ENCODE measurements at regions not wholly inside any gene's neighbourhood (a gene's known extent, or its start where the extent isn't known, plus 50 kb on each side); places are given as distances from the start of the nearest gene placed in this dataset.

DNA sequence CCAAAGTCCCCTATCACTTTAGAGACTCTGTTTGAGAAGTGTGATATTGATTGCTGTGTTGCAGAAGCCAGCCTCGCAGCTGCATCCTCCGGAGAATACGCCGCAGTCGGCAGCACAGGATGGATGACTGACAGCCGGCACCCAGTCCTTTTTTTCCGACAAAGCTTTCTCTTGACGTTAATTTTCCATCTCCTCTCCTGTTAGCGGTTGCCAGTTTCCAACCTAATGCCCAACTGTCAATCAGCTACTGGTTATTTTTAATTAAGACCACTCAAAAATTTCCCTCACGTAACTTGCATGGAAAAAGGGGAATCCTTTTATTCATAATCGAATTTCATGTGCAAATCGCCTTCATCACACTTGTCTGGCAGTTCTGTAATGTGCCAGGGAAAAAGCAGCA is 953.9 kb downstream of the CDH11 start:
- H3K27ac ChIP-seq, result no peak overlapping the region
- no peaks in the 10 kb centered on the region for H3K27me3 ChIP-seq
- no peaks in the 10 kb centered on the region for H3K4me1 ChIP-seq
- TF ChIP-seq CTCF (IDR thresholded peaks at IDR 0.05), result no peak
- no peak overlapping the region for H3K4me3 ChIP-seq
- no peaks in the 10 kb centered on the region for H3K9me3 ChIP-seq
- intact Hi-C loops (cut with DNase I), result no loop called here
- no peak for DNase-seq (ENCODE audit: low spot score in 2 of 2)
- no peaks in the 10 kb centered on the region for H3K36me3 ChIP-seq

DNA sequence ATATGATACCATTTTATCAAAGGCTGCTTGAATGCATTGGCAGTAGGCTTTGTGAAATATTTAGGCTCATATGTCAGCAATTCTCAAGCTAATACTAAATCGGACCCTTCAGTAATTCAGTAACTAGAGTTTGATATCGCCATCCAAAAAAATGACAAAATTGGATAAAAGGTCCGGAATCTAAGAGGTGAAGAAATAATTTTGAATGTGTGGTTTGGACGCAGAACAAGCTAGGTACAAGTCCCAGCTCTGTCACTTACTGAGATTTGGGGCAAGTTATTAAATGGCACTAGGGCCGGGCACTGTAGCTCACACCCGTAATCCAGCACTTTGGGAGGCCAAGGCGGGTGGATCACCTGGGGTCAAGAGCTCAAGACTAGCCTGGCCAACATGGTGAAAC is 956.5 kb downstream of the CDH11 start:
- Histone ChIP-seq H3K27me3 (no peaks in the 10 kb centered on the region), H3K4me1 (no peaks in the 10 kb centered on the region), H3K9me3 (no peaks in the 10 kb centered on the region), H3K4me3 (no peak overlapping the region), H3K36me3 (no peaks in the 10 kb centered on the region), H3K27ac (no peak overlapping the region)
- DNase-seq (ENCODE audit: low spot score in 2 of 2), result no peak
- intact Hi-C loops (cut with DNase I), result no loop called here
- no peak for TF ChIP-seq CTCF (IDR thresholded peaks at IDR 0.05)

DNA sequence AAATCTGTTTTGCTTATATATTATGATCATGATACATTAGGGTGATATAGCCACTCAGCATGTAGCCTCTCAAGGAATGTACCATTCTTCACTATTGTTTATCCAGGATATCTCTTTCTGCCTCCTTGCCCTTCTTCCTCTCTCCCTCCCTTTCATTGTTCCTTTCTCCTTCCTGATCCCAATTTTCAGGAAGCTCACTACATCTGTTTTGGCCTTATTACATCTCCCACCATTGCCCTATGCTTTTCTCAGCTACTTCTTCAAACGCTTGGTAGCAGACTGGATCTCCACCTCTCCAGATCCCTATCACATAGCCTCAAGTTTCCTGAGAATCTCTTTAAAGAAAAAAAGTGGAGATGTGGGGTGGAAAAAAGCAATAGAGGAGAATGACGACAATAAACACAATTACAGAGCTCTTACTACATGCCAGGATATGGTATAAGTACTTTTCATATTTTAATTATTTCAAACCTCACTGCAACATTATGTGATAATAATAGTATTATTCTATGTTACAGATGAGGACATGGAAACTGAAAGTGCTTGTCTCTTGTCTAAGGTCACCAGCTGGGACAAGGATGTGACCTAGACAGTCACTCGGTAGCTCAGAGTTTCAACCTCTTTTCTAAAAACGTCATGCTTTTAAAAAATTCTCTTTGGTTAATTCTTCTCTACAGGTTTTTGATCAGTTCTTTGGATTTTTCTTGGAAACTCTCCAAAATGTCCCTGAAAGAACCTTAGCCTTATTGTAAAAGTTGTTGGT is 959.1 kb downstream of the CDH11 start:
- no peaks in the 10 kb centered on the region for H3K9me3 ChIP-seq
- no peak overlapping the region for H3K4me3 ChIP-seq
- DNase-seq (ENCODE audit: low spot score in 2 of 2), result no peak
- no peaks in the 10 kb centered on the region for H3K27me3 ChIP-seq
- no peaks in the 10 kb centered on the region for H3K4me1 ChIP-seq
- intact Hi-C loops (cut with DNase I), result no loop called here
- no peak overlapping the region for H3K27ac ChIP-seq
- no peaks in the 10 kb centered on the region for H3K36me3 ChIP-seq
- no peak for TF ChIP-seq CTCF (IDR thresholded peaks at IDR 0.05)

- Histone ChIP-seq H3K4me3 (no peak overlapping the region), H3K36me3 (no peaks in the 10 kb centered on the region), H3K27me3 (no peaks in the 10 kb centered on the region), H3K4me1 (no peaks in the 10 kb centered on the region), H3K9me3 (no peaks in the 10 kb centered on the region), H3K27ac (no peak overlapping the region)
- no peak for DNase-seq (ENCODE audit: low spot score in 2 of 2)
- intact Hi-C loops (cut with DNase I), result no loop called here
- no peak for TF ChIP-seq CTCF (IDR thresholded peaks at IDR 0.05)
These were observed 961.9 kb downstream of the CDH11 start for GRCh38 chr16:64159976-64160375.

GRCh38 chr16:64158941-64159588 is 962.8 kb downstream of the CDH11 start:
- no peak for TF ChIP-seq CTCF (IDR thresholded peaks at IDR 0.05)
- intact Hi-C loops (cut with DNase I), result no loop called here
- H3K27ac ChIP-seq, result no peak overlapping the region
- DNase-seq (ENCODE audit: low spot score in 2 of 2), result no peak
- no peaks in the 10 kb centered on the region for H3K4me1 ChIP-seq
- no peaks in the 10 kb centered on the region for H3K27me3 ChIP-seq
- H3K36me3 ChIP-seq, result no peaks in the 10 kb centered on the region
- no peaks in the 10 kb centered on the region for H3K9me3 ChIP-seq
- H3K4me3 ChIP-seq, result no peak overlapping the region

All from ascending aorta (tissue), 2 donors.